GM23338 (cell line): ENCODE measurements at regions not wholly inside any gene's neighbourhood (a gene's known extent, or its start where the extent isn't known, plus 50 kb on each side); places are given as distances from the start of the nearest gene placed in this dataset.

Source experiments
- ATAC-seq: fragments of 200-7000 bp; cut with Tn5 transposase; 3 replicates; pipeline ENCODE4 v1.9.1; 2020
- DNase-seq: peaks from one replicate; pipeline ENCODE4 v3.0.0-alpha.2; 2015; ENCODE audit warnings: low spot score
- H2AFZ ChIP-seq: fragments of 200-600 bp; sonication (generic); 2 replicates; pipeline ENCODE4 v1.8.0; 2016; ENCODE audit warnings: antibody characterized with exemption, mild to moderate bottlenecking, moderate library complexity
- H3F3A ChIP-seq: fragments of 200-600 bp; sonication (generic); replicated peaks from 2 replicates; pipeline ENCODE4 v1.8.0; 2017; ENCODE audit warnings: antibody characterized with exemption, mixed run types, low read depth
- H3K27ac ChIP-seq: fragments of 200-600 bp; sonication (generic); 2 replicates; pipeline ENCODE4 v1.6.1; 2016; ENCODE audit warnings: low read depth
- H3K27me3 ChIP-seq: fragments of 200-600 bp; sonication (generic); 2 replicates; pipeline ENCODE4 v1.8.0; 2016; ENCODE audit warnings: mild to moderate bottlenecking, mixed run types, moderate library complexity; ENCODE audit not compliant: insufficient read depth
- H3K36me3 ChIP-seq: fragments of 200-600 bp; sonication (generic); 2 replicates; pipeline ENCODE4 v1.8.0; 2016; ENCODE audit warnings: mild to moderate bottlenecking; ENCODE audit not compliant: insufficient read depth
- H3K4me1 ChIP-seq: fragments of 200-600 bp; sonication (generic); 2 replicates; pipeline ENCODE4 v1.8.0; 2016; ENCODE audit warnings: mild to moderate bottlenecking, moderate library complexity; ENCODE audit not compliant: insufficient read depth
- H3K4me2 ChIP-seq: fragments of 200-600 bp; sonication (generic); 2 replicates; pipeline ENCODE4 v1.7.1; 2017; ENCODE audit warnings: mixed run types
- H3K4me3 ChIP-seq: fragments of 200-600 bp; sonication (generic); 2 replicates; pipeline ENCODE4 v1.6.1; 2016; ENCODE audit warnings: mixed run types
- H3K79me2 ChIP-seq: fragments of 200-600 bp; sonication (generic); replicated peaks from 2 replicates; pipeline ENCODE4 v1.8.0; 2017; ENCODE audit warnings: mild to moderate bottlenecking; ENCODE audit not compliant: insufficient read depth
- H3K9me2 ChIP-seq: fragments of 200-600 bp; sonication (generic); 2 replicates; pipeline ENCODE4 v1.8.0; 2017; ENCODE audit not compliant: insufficient read depth
- H4K20me1 ChIP-seq: fragments of 200-600 bp; sonication (generic); replicated peaks from 2 replicates; pipeline ENCODE4 v1.8.0; 2017; ENCODE audit warnings: mild to moderate bottlenecking; ENCODE audit not compliant: insufficient read depth
- H3K27ac Mint-ChIP-seq: 2 replicates; pipeline ENCODE4 v1.8.0; 2020; ENCODE audit warnings: inconsistent platforms, mild to moderate bottlenecking, moderate library complexity, mixed read lengths
- H3K27me3 Mint-ChIP-seq: 3 replicates; pipeline ENCODE4 v1.8.0; 2022; ENCODE audit warnings: low read depth, mild to moderate bottlenecking, moderate library complexity, mixed read lengths, inconsistent platforms; ENCODE audit not compliant: insufficient read depth, poor library complexity
- H3K36me3 Mint-ChIP-seq: 3 replicates; pipeline ENCODE4 v1.8.0; 2021; ENCODE audit warnings: low read depth, mild to moderate bottlenecking, inconsistent platforms, moderate library complexity, mixed read lengths
- H3K4me1 Mint-ChIP-seq: 3 replicates; pipeline ENCODE4 v1.8.0; 2020; ENCODE audit warnings: mild to moderate bottlenecking, inconsistent platforms, mixed read lengths
- H3K4me3 Mint-ChIP-seq: 3 replicates; pipeline ENCODE4 v1.8.0; 2021; ENCODE audit warnings: moderate library complexity, mild to moderate bottlenecking, inconsistent platforms, mixed read lengths
- H3K9me3 Mint-ChIP-seq: 3 replicates; pipeline ENCODE4 v1.8.0; 2020; ENCODE audit warnings: moderate library complexity, mild to moderate bottlenecking, inconsistent platforms, mixed read lengths
- CREB1 ChIP-seq: fragments of 250-450 bp; sonication (Bioruptor Pico); IDR thresholded peaks from 2 replicates; pipeline ENCODE4 v1.5.0; 2020; ENCODE audit warnings: low read depth, mild to moderate bottlenecking, moderate library complexity
- CTCF ChIP-seq, 2 experiments: fragments of 200-600 bp in 1 of 2; sonication (generic) in 1 of 2; conservative IDR thresholded peaks; 2 replicates each; pipeline versions ENCODE4 v1.5.1 to v1.6.1; 2016 to 2017; ENCODE audit warnings: antibody characterized with exemption in 2 of 2, low read depth in 2 of 2, mild to moderate bottlenecking in 2 of 2, moderate library complexity in 1 of 2
- ETS1 ChIP-seq: IDR thresholded peaks from 2 replicates; pipeline ENCODE4 v1.6.1; 2016; ENCODE audit warnings: antibody characterized with exemption
- EZH2 ChIP-seq: fragments of 200-600 bp; sonication (generic); IDR thresholded peaks from one replicate; pipeline ENCODE4 v1.8.0; 2017; ENCODE audit warnings: antibody characterized with exemption, mild to moderate bottlenecking, low read depth; ENCODE audit not compliant: unreplicated experiment
- JUNB ChIP-seq: IDR thresholded peaks from one replicate; pipeline ENCODE4 v1.6.1; 2016; ENCODE audit warnings: antibody characterized with exemption; ENCODE audit not compliant: unreplicated experiment
- NANOG ChIP-seq: IDR thresholded peaks from 2 replicates; pipeline ENCODE4 v1.6.1; 2016; ENCODE audit warnings: antibody characterized with exemption, borderline replicate concordance
- POLR2AphosphoS5 ChIP-seq: IDR thresholded peaks from 2 replicates; pipeline ENCODE4 v1.6.1; 2016; ENCODE audit warnings: antibody characterized with exemption, low read depth
- REST ChIP-seq: IDR thresholded peaks from one replicate; pipeline ENCODE4 v1.6.1; 2018; ENCODE audit warnings: antibody characterized with exemption; ENCODE audit not compliant: unreplicated experiment
- STAT1 ChIP-seq: IDR thresholded peaks from one replicate; pipeline ENCODE4 v1.6.1; 2016; ENCODE audit warnings: antibody characterized with exemption; ENCODE audit not compliant: unreplicated experiment
- ZNF114 ChIP-seq: fragments of 250-450 bp; sonication (Bioruptor Pico); IDR thresholded peaks from 2 replicates; pipeline ENCODE4 v1.5.0; 2020; ENCODE audit warnings: mild to moderate bottlenecking, moderate library complexity
- ZNF331 ChIP-seq: fragments of 250-450 bp; sonication (Bioruptor Pico); IDR thresholded peaks from 2 replicates; pipeline ENCODE4 v1.5.0; 2020; ENCODE audit warnings: low read depth, mild to moderate bottlenecking, moderate library complexity
- ZNF462 ChIP-seq: fragments of 250-450 bp; sonication (Bioruptor Pico); IDR thresholded peaks from 2 replicates; pipeline ENCODE4 v1.5.0; 2020; ENCODE audit warnings: mild to moderate bottlenecking, moderate library complexity

GRCh38 chr15:93720607-93721006, 510.8 kb upstream of the MCTP2 start:
- peaks cover 7% of the 10 kb centered on the region; the same call in 1 of the 3 replicates for H3K4me1 Mint-ChIP-seq
- Histone ChIP-seq H3K4me3 (no peak overlapping the region), H3K4me2 (no peak overlapping the region), H3K9me2 (no peaks in the 10 kb centered on the region), H3F3A (no peaks in the 10 kb centered on the region), H2AFZ (no peak overlapping the region), H3K27me3 (no peaks in the 10 kb centered on the region), H3K27ac (no peak overlapping the region), H3K4me1 (no peaks in the 10 kb centered on the region), H3K36me3 (no peaks in the 10 kb centered on the region), H3K79me2 (no peaks in the 10 kb centered on the region), H4K20me1 (no peaks in the 10 kb centered on the region)
- no peaks in the 10 kb centered on the region for H3K9me3 Mint-ChIP-seq
- peaks cover 2% of the 10 kb centered on the region for H3K27me3 Mint-ChIP-seq
- no peak for TF ChIP-seq CREB1 (CRISPR knock-in tag)
- no peak for TF ChIP-seq JUNB
- TF ChIP-seq REST, result no peak
- TF ChIP-seq ETS1, result no peak
- TF ChIP-seq CTCF (conservative IDR thresholded peaks at IDR 0.05; ENCODE audit: low read depth in 2 of 2), result no peak
- TF ChIP-seq POLR2AphosphoS5, result no peak
- TF ChIP-seq NANOG, result no peak
- TF ChIP-seq STAT1, result no peak
- TF ChIP-seq EZH2, result no peak
- no peak for TF ChIP-seq ZNF331 (CRISPR knock-in tag)
- no peak for TF ChIP-seq ZNF462 (CRISPR knock-in tag)
- TF ChIP-seq ZNF114 (CRISPR knock-in tag), result no peak
- no peak overlapping the region for H3K4me3 Mint-ChIP-seq
- no peak for ATAC-seq
- no peaks in the 10 kb centered on the region for H3K36me3 Mint-ChIP-seq
- no peak for DNase-seq
- H3K27ac Mint-ChIP-seq, result no peak overlapping the region
